HL-60/S4 (cell line): ENCODE measurements at regions not wholly inside any gene's neighbourhood (a gene's known extent, or its start where the extent isn't known, plus 50 kb on each side); places are given as distances from the start of the nearest gene placed in this dataset.

Experiments
- in situ Hi-C: fragments of 300-500 bp; cut with MboI; formaldehyde crosslinking; loops from 2 replicates; pipeline ENCODE4 v1.14.3; 2022; ENCODE audit warnings: low sequenced_read_pairs

GRCh38 chr7:118559207-118559606 lies 334.7 kb downstream of the ANKRD7 start:
- in situ Hi-C loops: no loop called here

- in situ Hi-C loops: no loop called here
Observed at GRCh38 chr7:118563311-118563710, 338.8 kb downstream of the ANKRD7 start.

- in situ Hi-C loops: no loop called here
Observed at GRCh38 chr7:118572604-118573003, 348.1 kb downstream of the ANKRD7 start.

- in situ Hi-C loops: no loop called here
Observed at GRCh38 chr7:118573085-118573484, 348.6 kb downstream of the ANKRD7 start.

GRCh38 chr7:118575393-118575948 lies 351.0 kb downstream of the ANKRD7 start:
- in situ Hi-C loops: no loop called here

- in situ Hi-C loops: no loop called here
Observed at GRCh38 chr7:118580743-118581382, 356.4 kb downstream of the ANKRD7 start.

- in situ Hi-C loops: no loop called here
Observed at GRCh38 chr7:118583641-118584040, 359.1 kb downstream of the ANKRD7 start.

GRCh38 chr7:118586248-118586647 lies 361.7 kb downstream of the ANKRD7 start:
- in situ Hi-C loops: no loop called here

GRCh38 chr7:118590107-118590506 lies 365.6 kb downstream of the ANKRD7 start:
- in situ Hi-C loops: no loop called here

GRCh38 chr7:118602090-118602489 lies 377.6 kb downstream of the ANKRD7 start:
- in situ Hi-C loops: no loop called here

- in situ Hi-C loops: no loop called here
Observed at GRCh38 chr7:118606602-118607001, 382.1 kb downstream of the ANKRD7 start.

- in situ Hi-C loops: no loop called here
Observed at GRCh38 chr7:118609207-118609606, 384.7 kb downstream of the ANKRD7 start.

GRCh38 chr7:118615681-118616080 lies 391.2 kb downstream of the ANKRD7 start:
- in situ Hi-C loops: no loop called here

- in situ Hi-C loops: no loop called here
Observed at GRCh38 chr7:118621810-118622360, 397.4 kb downstream of the ANKRD7 start.

GRCh38 chr7:118626739-118627138 lies 402.2 kb downstream of the ANKRD7 start:
- in situ Hi-C loops: no loop called here

- in situ Hi-C loops: no loop called here
Observed at GRCh38 chr7:118627467-118627866, 403.0 kb downstream of the ANKRD7 start.

- in situ Hi-C loops: no loop called here
Observed at GRCh38 chr7:118629898-118630438, 405.5 kb downstream of the ANKRD7 start.

- in situ Hi-C loops: no loop called here
Observed at GRCh38 chr7:118642396-118642795, 417.9 kb downstream of the ANKRD7 start.

GRCh38 chr7:118644346-118644745 lies 419.8 kb downstream of the ANKRD7 start:
- in situ Hi-C loops: no loop called here

GRCh38 chr7:118648002-118648401 lies 423.5 kb downstream of the ANKRD7 start:
- in situ Hi-C loops: no loop called here

GRCh38 chr7:118657391-118658005 lies 433.0 kb downstream of the ANKRD7 start:
- in situ Hi-C loops: no loop called here

- in situ Hi-C loops: no loop called here
Observed at GRCh38 chr7:118662266-118662665, 437.8 kb downstream of the ANKRD7 start.
